DND-41 (cell line): ENCODE measurements at regions not wholly inside any gene's neighbourhood (a gene's known extent, or its start where the extent isn't known, plus 50 kb on each side); places are given as distances from the start of the nearest gene placed in this dataset.

ENCODE experiments used
- EZH2 ChIP-seq: IDR thresholded peaks from 3 replicates; pipeline ENCODE4 v1.6.1; 2012; ENCODE audit warnings: borderline replicate concordance, low read depth, mild to moderate bottlenecking, moderate library complexity, low read length, inconsistent platforms; ENCODE audit not compliant: severe bottlenecking
- TF ChIP-seq, protein P1 (sequence below): IDR thresholded peaks from 2 replicates; pipeline ENCODE4 v1.5.1; 2012; ENCODE audit warnings: borderline replicate concordance, low read length, moderate library complexity, mild to moderate bottlenecking; ENCODE audit not compliant: poor library complexity, severe bottlenecking; ENCODE audit errors: extremely low read depth

GRCh38 chr20:11484479-11484878, 433.2 kb upstream of the BTBD3 start:
- TF ChIP-seq, protein P1, sequence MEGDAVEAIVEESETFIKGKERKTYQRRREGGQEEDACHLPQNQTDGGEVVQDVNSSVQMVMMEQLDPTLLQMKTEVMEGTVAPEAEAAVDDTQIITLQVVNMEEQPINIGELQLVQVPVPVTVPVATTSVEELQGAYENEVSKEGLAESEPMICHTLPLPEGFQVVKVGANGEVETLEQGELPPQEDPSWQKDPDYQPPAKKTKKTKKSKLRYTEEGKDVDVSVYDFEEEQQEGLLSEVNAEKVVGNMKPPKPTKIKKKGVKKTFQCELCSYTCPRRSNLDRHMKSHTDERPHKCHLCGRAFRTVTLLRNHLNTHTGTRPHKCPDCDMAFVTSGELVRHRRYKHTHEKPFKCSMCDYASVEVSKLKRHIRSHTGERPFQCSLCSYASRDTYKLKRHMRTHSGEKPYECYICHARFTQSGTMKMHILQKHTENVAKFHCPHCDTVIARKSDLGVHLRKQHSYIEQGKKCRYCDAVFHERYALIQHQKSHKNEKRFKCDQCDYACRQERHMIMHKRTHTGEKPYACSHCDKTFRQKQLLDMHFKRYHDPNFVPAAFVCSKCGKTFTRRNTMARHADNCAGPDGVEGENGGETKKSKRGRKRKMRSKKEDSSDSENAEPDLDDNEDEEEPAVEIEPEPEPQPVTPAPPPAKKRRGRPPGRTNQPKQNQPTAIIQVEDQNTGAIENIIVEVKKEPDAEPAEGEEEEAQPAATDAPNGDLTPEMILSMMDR: no peak
- TF ChIP-seq EZH2: no peak
